Ovary (tissue), 7 donors: ENCODE measurements at regions not wholly inside any gene's neighbourhood (a gene's known extent, or its start where the extent isn't known, plus 50 kb on each side); places are given as distances from the start of the nearest gene placed in this dataset.
A peak's percentile ranks its signal among the peaks of the same experiment; 100 is the strongest.

ENCODE experiments used
- DNase-seq, 5 donors: peaks; one replicate each; pipeline ENCODE4 v3.0.0-alpha.2; 2019 to 2020
- H3K27ac ChIP-seq, 2 donors: fragments of 200-600 bp; one replicate each; pipeline versions ENCODE4 v1.5.1 to v1.8.0; 2019 to 2022
- H3K27me3 ChIP-seq: fragments of 200-600 bp; one replicate; pipeline ENCODE4 v1.8.0; 2022
- H3K36me3 ChIP-seq: fragments of 200-600 bp; sonication (generic); one replicate; pipeline ENCODE4 v1.5.1; 2019
- H3K4me1 ChIP-seq: one replicate; pipeline ENCODE4 v1.8.1; 2013; ENCODE audit warnings: mild to moderate bottlenecking, moderate library complexity; ENCODE audit not compliant: insufficient read depth
- H3K4me3 ChIP-seq: fragments of 200-600 bp; sonication (generic); one replicate; pipeline ENCODE4 v1.5.1; 2017
- H3K9me3 ChIP-seq, 2 donors: fragments of 200-600 bp in 1 of 2; sonication (generic) in 1 of 2; one replicate each; pipeline versions ENCODE4 v1.5.1 to v1.8.1; 2013 to 2019; ENCODE audit warnings: mild to moderate bottlenecking in 1 of 2, moderate library complexity in 1 of 2
- CTCF ChIP-seq, 3 donors: fragments of 450-650 bp in 2 of 3; fragments of 200-600 bp in 1 of 3; IDR thresholded peaks; one replicate each; pipeline versions ENCODE4 v1.5.1 to v1.8.0; 2016 to 2022; ENCODE audit warnings: antibody characterized with exemption in 3 of 3, mild to moderate bottlenecking in 1 of 3
- EP300 ChIP-seq: sonication (generic); formaldehyde crosslinking; IDR thresholded peaks from one replicate; pipeline ENCODE4 v1.6.1; 2017; ENCODE audit warnings: antibody characterized with exemption
- POLR2A ChIP-seq: fragments of 450-650 bp; IDR thresholded peaks from one replicate; pipeline ENCODE4 v1.6.1; 2017; ENCODE audit warnings: antibody characterized with exemption, mild to moderate bottlenecking, moderate library complexity
- WGBS, 3 donors: extraction: QIAGEN DNeasy Blood & Tissue Kit in 1 of 3; methylation state at CpG; one replicate each; pipeline versions ENCODE4 v1.1.5 to v1.1.7; 2013 to 2017; 5-methylcytosine and 5-hydroxymethylcytosine counted together
- intact Hi-C, 4 donors: fragments of 100-400 bp; cut with DNase I; formaldehyde crosslinking; loops; one replicate each; pipeline versions ENCODE4 v1.11.0 to v1.15.1; 2022 to 2023
- donor health status: DM: no; HTN: no; CAD: no; lungs with moderate emphysema.
- donor health status: DM: no; HTN: no; CAD: no.
- donor health status: Bipolar disorder and iron deficiency.
- donor health status: DM: no; HTN: no; CAD: no.
- donor health status: DM: yes; HTN: yes; CAD: no.

- DNase-seq: no peak
Observed at GRCh38 chr4:77384094-77384493, 221.5 kb upstream of the CXCL13 start.

GRCh38 chr4:77385124-77385969 is 220.3 kb upstream of the CXCL13 start:
- intact Hi-C loops: loop anchor here (5.0 to 10.0 kb wide), 2 partner anchors 217 to 219 kb away; partner anchors contain the start of gene CXCL13 (in 3 of the 4)
- Histone ChIP-seq H3K9me3 (no peaks in the 10 kb centered on the region), H3K4me1 (no peaks in the 10 kb centered on the region), H3K27ac (no peak overlapping the region), H3K4me3 (no peak overlapping the region), H3K36me3 (no peaks in the 10 kb centered on the region), H3K27me3 (no peaks in the 10 kb centered on the region)
- TF ChIP-seq POLR2A (no peak), CTCF (IDR thresholded peaks at IDR 0.05) (peak in 2 of 3 donors; percentile 37 to 77)
- 0 to 4% (median 4%) methylated on average over 4 of the region's 4 CpGs for whole genome bisulfite sequencing, 3 donors
- DNase-seq: peak; percentile 27 to 64 (median 40)

More at GRCh38 chr4:77384094-77384493, 221.5 kb upstream of the CXCL13 start:
- Histone ChIP-seq H3K4me1 (no peaks in the 10 kb centered on the region), H3K27ac (no peak overlapping the region), H3K4me3 (no peak overlapping the region), H3K36me3 (no peaks in the 10 kb centered on the region), H3K9me3 (no peaks in the 10 kb centered on the region), H3K27me3 (no peaks in the 10 kb centered on the region)
- TF ChIP-seq EP300 (no peak), POLR2A (no peak), CTCF (IDR thresholded peaks at IDR 0.05) (no peak)
- intact Hi-C loops: loop anchor here in 3 of 4 donors (10.0 kb wide), 1 partner anchor 221 kb away; the partner anchor contains the start of gene CXCL13 (in 3 of the 3)

DNA sequence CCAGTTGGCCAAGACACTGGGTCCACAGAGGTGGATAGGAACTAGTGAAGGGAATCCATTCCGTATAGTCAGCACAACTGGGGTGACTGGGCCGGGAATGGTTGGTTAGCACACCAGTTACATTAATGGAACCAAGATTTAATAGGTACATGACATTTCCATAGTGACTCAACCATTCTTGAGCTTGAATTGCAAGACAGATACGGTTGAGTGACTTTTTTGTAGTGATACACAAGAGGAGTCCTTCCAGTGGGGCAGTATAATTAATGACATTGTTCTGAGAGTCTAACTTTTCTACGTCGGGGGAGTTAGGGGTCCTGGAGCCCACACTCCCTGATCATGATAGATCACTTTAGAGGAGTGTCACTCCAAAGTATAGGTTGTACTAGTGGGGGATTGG is 211.6 kb upstream of the CXCL13 start:
- 71 to 85% (median 76%) methylated on average over 5 of the region's 5 CpGs for WGBS, 3 donors
- intact Hi-C loops: no loop called here
- Histone ChIP-seq H3K4me3 (no peak overlapping the region), H3K27me3 (no peaks in the 10 kb centered on the region), H3K36me3 (no peaks in the 10 kb centered on the region), H3K27ac (no peak overlapping the region), H3K9me3 (no peaks in the 10 kb centered on the region), H3K4me1 (no peaks in the 10 kb centered on the region)
- no peak for DNase-seq
- TF ChIP-seq POLR2A (no peak), CTCF (IDR thresholded peaks at IDR 0.05) (no peak), EP300 (no peak)

GRCh38 chr4:77395481-77395880 is 210.1 kb upstream of the CXCL13 start:
- Histone ChIP-seq H3K27me3 (no peaks in the 10 kb centered on the region), H3K27ac (no peak overlapping the region), H3K9me3 (no peaks in the 10 kb centered on the region), H3K4me3 (no peak overlapping the region), H3K4me1 (no peaks in the 10 kb centered on the region), H3K36me3 (no peaks in the 10 kb centered on the region)
- no peak for TF ChIP-seq CTCF (IDR thresholded peaks at IDR 0.05)
- TF ChIP-seq POLR2A: no peak
- no peak for TF ChIP-seq EP300
- DNase-seq: no peak
- intact Hi-C loops: no loop called here
- WGBS, 3 donors: 41 to 58% (median 56%) methylated on average over 1 of the region's 1 CpG
